ENCODE measurements at regions not wholly inside any gene's neighbourhood (a gene's known extent, or its start where the extent isn't known, plus 50 kb on each side); places are given as distances from the start of the nearest gene placed in this dataset.

DNA sequence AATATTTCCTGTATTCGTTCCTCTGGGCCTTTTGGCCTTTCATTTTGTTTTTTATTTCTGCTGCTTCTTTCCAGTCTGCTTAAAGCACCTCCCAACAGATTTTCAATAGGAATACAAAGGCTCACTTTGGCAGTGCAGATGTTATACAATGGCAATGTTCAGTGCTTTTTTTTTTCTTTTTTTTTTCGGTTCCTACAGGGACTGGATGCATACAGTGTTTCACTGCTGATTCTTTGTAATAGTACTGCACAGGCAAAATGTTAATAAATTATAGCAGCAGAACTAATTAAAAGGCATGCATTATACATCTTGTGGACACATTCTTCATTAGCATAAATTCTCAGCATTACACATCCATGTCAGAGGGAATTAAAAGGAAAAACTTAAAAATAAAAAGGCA, 356.6 kb upstream of the C9orf72 start:
- H3K9me3 Mint-ChIP-seq, result peaks cover 2% of the 10 kb centered on the region
- no peak overlapping the region for H3K4me3 Mint-ChIP-seq
- no peaks in the 10 kb centered on the region for H3K27me3 Mint-ChIP-seq
- ChIA-PET CTCF (no interaction called here), POLR2A (no interaction called here)
- H3K4me1 Mint-ChIP-seq (ENCODE audit: low read depth), result no peaks in the 10 kb centered on the region
- intact Hi-C loops (cut with micrococcal nuclease), result no loop called here
- DNase-seq (no peak), ATAC-seq (no peak)
- TF ChIP-seq, protein P1, sequence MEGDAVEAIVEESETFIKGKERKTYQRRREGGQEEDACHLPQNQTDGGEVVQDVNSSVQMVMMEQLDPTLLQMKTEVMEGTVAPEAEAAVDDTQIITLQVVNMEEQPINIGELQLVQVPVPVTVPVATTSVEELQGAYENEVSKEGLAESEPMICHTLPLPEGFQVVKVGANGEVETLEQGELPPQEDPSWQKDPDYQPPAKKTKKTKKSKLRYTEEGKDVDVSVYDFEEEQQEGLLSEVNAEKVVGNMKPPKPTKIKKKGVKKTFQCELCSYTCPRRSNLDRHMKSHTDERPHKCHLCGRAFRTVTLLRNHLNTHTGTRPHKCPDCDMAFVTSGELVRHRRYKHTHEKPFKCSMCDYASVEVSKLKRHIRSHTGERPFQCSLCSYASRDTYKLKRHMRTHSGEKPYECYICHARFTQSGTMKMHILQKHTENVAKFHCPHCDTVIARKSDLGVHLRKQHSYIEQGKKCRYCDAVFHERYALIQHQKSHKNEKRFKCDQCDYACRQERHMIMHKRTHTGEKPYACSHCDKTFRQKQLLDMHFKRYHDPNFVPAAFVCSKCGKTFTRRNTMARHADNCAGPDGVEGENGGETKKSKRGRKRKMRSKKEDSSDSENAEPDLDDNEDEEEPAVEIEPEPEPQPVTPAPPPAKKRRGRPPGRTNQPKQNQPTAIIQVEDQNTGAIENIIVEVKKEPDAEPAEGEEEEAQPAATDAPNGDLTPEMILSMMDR (IDR thresholded peaks at IDR 0.05), result no peak
- no peaks in the 10 kb centered on the region for H3K36me3 Mint-ChIP-seq (ENCODE audit: low read depth)
- no peak overlapping the region for H3K27ac Mint-ChIP-seq

DNA sequence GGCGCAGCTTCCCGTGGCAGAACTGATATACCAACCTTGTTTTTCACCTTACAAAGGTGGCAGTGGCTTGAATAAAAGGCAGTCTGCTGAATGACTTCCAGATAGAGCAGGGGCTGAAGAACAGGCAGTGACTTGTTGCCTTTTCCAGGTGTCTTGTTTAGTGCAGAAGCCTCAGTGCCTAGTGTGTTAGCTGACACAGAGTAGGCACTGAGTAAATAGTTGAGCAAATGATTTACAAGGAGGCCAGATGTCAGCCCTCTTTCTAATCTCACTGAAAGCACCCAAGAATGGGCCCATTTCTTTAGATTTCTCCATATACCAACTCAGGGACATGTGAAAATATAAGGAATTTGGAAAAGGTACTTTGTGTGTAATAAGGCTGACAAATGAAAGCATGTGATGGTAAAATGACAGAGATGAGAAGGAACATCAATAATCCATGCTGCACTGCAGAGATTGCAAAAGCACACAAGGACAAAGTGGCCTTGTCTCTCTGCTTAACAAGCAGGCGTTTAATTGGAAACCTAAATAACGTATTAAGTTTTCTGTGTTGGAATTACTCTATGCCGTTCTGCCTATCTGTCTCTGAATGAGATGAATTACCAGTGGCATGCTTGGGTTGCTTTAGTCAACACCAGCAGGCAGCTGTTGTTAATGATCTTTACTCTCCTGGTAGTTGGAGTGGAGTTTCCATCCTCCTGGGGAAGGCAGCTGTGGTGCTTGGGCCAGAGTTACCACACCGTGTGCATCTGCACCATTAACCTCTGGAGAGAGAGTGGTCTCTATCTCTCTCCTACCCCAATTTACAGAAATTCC, 360.1 kb upstream of the C9orf72 start:
- no peak overlapping the region for H3K27ac Mint-ChIP-seq
- ATAC-seq (no peak), DNase-seq (no peak)
- ChIA-PET CTCF (no interaction called here), POLR2A (no interaction called here)
- H3K4me1 Mint-ChIP-seq (ENCODE audit: low read depth), result no peaks in the 10 kb centered on the region
- no peak overlapping the region for H3K4me3 Mint-ChIP-seq
- intact Hi-C loops (cut with micrococcal nuclease), result no loop called here
- no peaks in the 10 kb centered on the region for H3K27me3 Mint-ChIP-seq
- H3K36me3 Mint-ChIP-seq (ENCODE audit: low read depth), result no peaks in the 10 kb centered on the region
- peaks cover 2% of the 10 kb centered on the region for H3K9me3 Mint-ChIP-seq
- TF ChIP-seq, protein P1 (IDR thresholded peaks at IDR 0.05), result no peak

DNA sequence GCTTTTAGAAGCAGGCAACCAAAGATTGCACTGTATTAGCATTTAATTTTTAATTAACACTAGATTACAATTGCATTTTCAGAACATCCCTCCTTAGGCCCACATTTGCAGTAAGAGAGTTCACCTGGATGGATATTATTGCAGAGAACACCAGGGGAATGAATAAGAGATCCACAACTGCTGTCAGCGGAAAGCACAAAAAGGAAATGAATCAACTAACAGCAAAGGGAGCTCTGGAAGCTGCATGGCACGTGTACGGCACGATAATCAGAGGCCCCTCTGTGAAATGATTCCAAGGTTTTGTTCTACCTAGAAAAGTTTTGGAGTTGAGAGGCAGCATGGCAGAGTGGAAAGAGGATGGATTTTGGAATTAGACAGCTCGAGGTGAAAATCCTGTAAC, 361.2 kb upstream of the C9orf72 start:
- DNase-seq (no peak), ATAC-seq (no peak)
- Mint-ChIP-seq H3K27ac (no peak overlapping the region), H3K27me3 (no peaks in the 10 kb centered on the region), H3K4me1 (ENCODE audit: low read depth) (no peaks in the 10 kb centered on the region), H3K9me3 (peaks cover 2% of the 10 kb centered on the region), H3K4me3 (no peak overlapping the region), H3K36me3 (ENCODE audit: low read depth) (no peaks in the 10 kb centered on the region)
- intact Hi-C loops (cut with micrococcal nuclease), result no loop called here
- ChIA-PET CTCF (no interaction called here), POLR2A (no interaction called here)
- TF ChIP-seq, protein P1 (IDR thresholded peaks at IDR 0.05), result no peak

DNA sequence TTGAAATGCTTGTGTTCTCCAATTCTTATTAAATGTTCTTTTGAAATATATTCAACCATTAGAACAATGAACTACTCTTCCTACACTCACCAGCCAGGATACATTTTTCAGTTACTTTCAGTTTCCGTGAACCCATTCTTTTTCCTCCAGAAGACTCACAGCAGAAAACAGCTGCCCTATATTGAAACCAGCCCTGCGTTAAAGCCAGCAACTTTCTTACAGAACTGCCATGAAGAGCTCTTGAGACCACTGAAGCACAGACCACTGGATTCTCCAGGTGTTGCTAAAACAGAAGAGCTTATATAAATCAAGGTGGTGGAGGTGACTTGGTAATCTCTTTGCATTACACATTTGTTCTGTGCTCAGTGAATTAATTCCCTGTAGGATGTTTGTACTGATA, 365.9 kb upstream of the C9orf72 start:
- ATAC-seq, result no peak
- DNase-seq, result no peak
- intact Hi-C loops (cut with micrococcal nuclease), result no loop called here
- no peak overlapping the region for H3K4me3 Mint-ChIP-seq
- TF ChIP-seq, protein P1 (IDR thresholded peaks at IDR 0.05), result no peak
- H3K9me3 Mint-ChIP-seq, result no peaks in the 10 kb centered on the region
- no peaks in the 10 kb centered on the region for H3K4me1 Mint-ChIP-seq (ENCODE audit: low read depth)
- H3K27ac Mint-ChIP-seq, result no peak overlapping the region
- CTCF ChIA-PET, result no interaction called here
- no peaks in the 10 kb centered on the region for H3K36me3 Mint-ChIP-seq (ENCODE audit: low read depth)
- POLR2A ChIA-PET, result no interaction called here
- H3K27me3 Mint-ChIP-seq, result no peaks in the 10 kb centered on the region

DNA sequence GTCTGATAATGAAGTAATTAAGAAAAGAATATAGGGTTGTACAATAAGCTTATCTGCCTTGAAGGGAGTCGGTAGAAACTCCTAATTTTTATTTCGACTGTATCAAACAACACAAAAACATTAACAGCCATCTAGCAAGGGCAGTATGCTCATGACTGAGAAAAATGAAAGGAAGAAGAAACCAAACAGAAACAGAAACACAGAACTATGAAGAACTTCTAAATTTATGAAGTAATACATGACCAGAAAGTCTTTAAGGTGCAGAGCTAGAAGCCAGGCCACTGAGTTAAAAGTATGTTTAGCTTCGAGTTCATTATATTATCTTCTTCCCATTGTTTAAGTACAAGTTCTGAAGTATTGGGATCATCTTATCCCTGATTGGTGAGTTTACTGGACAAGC, 367.3 kb upstream of the C9orf72 start:
- ChIA-PET POLR2A (no interaction called here), CTCF (no interaction called here)
- Mint-ChIP-seq H3K27me3 (no peaks in the 10 kb centered on the region), H3K4me3 (no peak overlapping the region), H3K4me1 (ENCODE audit: low read depth) (no peaks in the 10 kb centered on the region), H3K27ac (no peak overlapping the region), H3K9me3 (no peaks in the 10 kb centered on the region), H3K36me3 (ENCODE audit: low read depth) (no peaks in the 10 kb centered on the region)
- DNase-seq (no peak), ATAC-seq (no peak)
- intact Hi-C loops (cut with micrococcal nuclease), result no loop called here
- TF ChIP-seq, protein P1 (IDR thresholded peaks at IDR 0.05), result no peak
